SU-DHL-6 (cell line): ENCODE measurements at regions not wholly inside any gene's neighbourhood (a gene's known extent, or its start where the extent isn't known, plus 50 kb on each side); places are given as distances from the start of the nearest gene placed in this dataset.

Experiments
- H2AFZ ChIP-seq: fragments of 200-600 bp; sonication (generic); 2 replicates; pipeline ENCODE4 v1.6.1; 2014; ENCODE audit warnings: low read depth, mild to moderate bottlenecking, moderate library complexity, mixed read lengths, antibody characterized with exemption, low read length; ENCODE audit not compliant: severe bottlenecking
- H3F3A ChIP-seq: fragments of 200-600 bp; shearing (Covaris generic); 2 replicates; pipeline ENCODE4 v1.6.0; 2016; ENCODE audit warnings: antibody characterized with exemption, mild to moderate bottlenecking; ENCODE audit not compliant: insufficient read depth
- H3K27ac ChIP-seq: fragments of 200-600 bp; sonication (generic); 2 replicates; pipeline ENCODE4 v1.5.1; 2016; ENCODE audit warnings: low read depth, mild to moderate bottlenecking, low read length, moderate library complexity, mixed read lengths
- H3K27me3 ChIP-seq: fragments of 200-600 bp; sonication (generic), shearing (Covaris generic); 2 replicates; pipeline ENCODE4 v1.6.0; 2014; ENCODE audit warnings: mild to moderate bottlenecking, low read length
- H3K36me3 ChIP-seq: fragments of 200-600 bp; sonication (generic); 2 replicates; pipeline ENCODE4 v1.6.1; 2014; ENCODE audit warnings: mild to moderate bottlenecking, low read length, mixed read lengths
- H3K4me2 ChIP-seq: fragments of 300-600, 200-600 bp; shearing (Covaris generic), sonication (generic); 2 replicates; pipeline ENCODE4 v1.6.0; 2014; ENCODE audit warnings: low read length, low read depth, mild to moderate bottlenecking; ENCODE audit not compliant: poor library complexity, severe bottlenecking
- H3K4me3 ChIP-seq: fragments of 200-600 bp; sonication (generic); 2 replicates; pipeline ENCODE4 v1.5.1; 2014; ENCODE audit warnings: antibody characterized with exemption, low read length, mild to moderate bottlenecking, mixed read lengths; ENCODE audit not compliant: insufficient read depth, poor library complexity, severe bottlenecking
- H3K79me2 ChIP-seq: fragments of 200-600 bp; sonication (generic); 2 replicates; pipeline ENCODE4 v1.6.1; 2014; ENCODE audit warnings: mild to moderate bottlenecking, low read length, moderate library complexity; ENCODE audit not compliant: insufficient read depth
- H3K9ac ChIP-seq: fragments of 200-600 bp; sonication (generic); 2 replicates; pipeline ENCODE4 v1.7.0; 2014; ENCODE audit warnings: mild to moderate bottlenecking, low read length
- H3K9me2 ChIP-seq: fragments of 200-600 bp; sonication (generic); replicated peaks from 2 replicates; pipeline ENCODE4 v1.6.1; 2014; ENCODE audit warnings: low read length; ENCODE audit not compliant: insufficient read depth
- H3K9me3 ChIP-seq: fragments of 200-600 bp; sonication (generic); 2 replicates; pipeline ENCODE4 v1.6.1; 2014; ENCODE audit warnings: low read length, mixed read lengths; ENCODE audit not compliant: insufficient read depth
- H4K20me1 ChIP-seq: fragments of 200-600 bp; sonication (generic); 2 replicates; pipeline ENCODE4 v1.6.1; 2014; ENCODE audit warnings: low read depth, mild to moderate bottlenecking, antibody characterized with exemption, low read length, moderate library complexity, mixed read lengths
- CTCF ChIP-seq: fragments of 200-600 bp; sonication (generic); IDR thresholded peaks from one replicate; pipeline ENCODE4 v1.5.1; 2017; ENCODE audit warnings: antibody characterized with exemption, mild to moderate bottlenecking, low read length, moderate library complexity; ENCODE audit not compliant: insufficient read depth, poor library complexity, severe bottlenecking
- EZH2phosphoT487 ChIP-seq: fragments of 200-600 bp; sonication (generic), shearing (Covaris generic); conservative IDR thresholded peaks from 2 replicates; pipeline ENCODE4 v1.6.1; 2018; ENCODE audit warnings: mild to moderate bottlenecking, antibody characterized with exemption, low read length, moderate library complexity, mixed read lengths

GRCh38 chr12:118706437-118706836, 274.9 kb upstream of the SRRM4 start:
- H3K27me3 ChIP-seq, result no peaks in the 10 kb centered on the region
- H3K9me3 ChIP-seq, result no peaks in the 10 kb centered on the region
- H4K20me1 ChIP-seq, result no peaks in the 10 kb centered on the region
- no peak overlapping the region for H3K4me3 ChIP-seq
- H3K79me2 ChIP-seq, result no peaks in the 10 kb centered on the region
- TF ChIP-seq EZH2phosphoT487, result no peak
- no peak for TF ChIP-seq CTCF
- H3K9me2 ChIP-seq, result no peaks in the 10 kb centered on the region
- H3K4me2 ChIP-seq, result no peak overlapping the region
- H3K36me3 ChIP-seq, result no peaks in the 10 kb centered on the region
- no peak overlapping the region for H3K27ac ChIP-seq
- no peak overlapping the region for H2AFZ ChIP-seq
- H3F3A ChIP-seq, result no peaks in the 10 kb centered on the region
- H3K9ac ChIP-seq, result no peak overlapping the region

- Histone ChIP-seq H3K36me3 (no peaks in the 10 kb centered on the region), H2AFZ (no peak overlapping the region), H3K79me2 (no peaks in the 10 kb centered on the region), H3K27ac (no peak overlapping the region), H4K20me1 (no peaks in the 10 kb centered on the region), H3K4me3 (no peak overlapping the region), H3F3A (no peaks in the 10 kb centered on the region), H3K9me3 (no peaks in the 10 kb centered on the region), H3K4me2 (no peak overlapping the region), H3K9me2 (no peaks in the 10 kb centered on the region), H3K27me3 (no peaks in the 10 kb centered on the region), H3K9ac (no peak overlapping the region)
- TF ChIP-seq EZH2phosphoT487 (no peak), CTCF (no peak)
Observed at GRCh38 chr12:118709946-118710345, 271.4 kb upstream of the SRRM4 start.

- Histone ChIP-seq H3K4me2 (no peak overlapping the region), H3K9me2 (no peaks in the 10 kb centered on the region), H3K9ac (no peak overlapping the region), H3K27ac (no peak overlapping the region), H2AFZ (no peak overlapping the region), H4K20me1 (no peaks in the 10 kb centered on the region), H3K79me2 (no peaks in the 10 kb centered on the region), H3K9me3 (no peaks in the 10 kb centered on the region), H3K4me3 (no peak overlapping the region), H3K27me3 (no peaks in the 10 kb centered on the region), H3K36me3 (no peaks in the 10 kb centered on the region), H3F3A (no peaks in the 10 kb centered on the region)
- TF ChIP-seq EZH2phosphoT487 (no peak), CTCF (no peak)
Observed at GRCh38 chr12:118711185-118711584, 270.2 kb upstream of the SRRM4 start.

- Histone ChIP-seq H3K27me3 (no peaks in the 10 kb centered on the region), H2AFZ (no peak overlapping the region), H3K4me2 (no peak overlapping the region), H3K27ac (no peak overlapping the region), H3K9me3 (no peaks in the 10 kb centered on the region), H3K9me2 (no peaks in the 10 kb centered on the region), H3K79me2 (no peaks in the 10 kb centered on the region), H3F3A (no peaks in the 10 kb centered on the region), H3K9ac (no peak overlapping the region), H3K4me3 (no peak overlapping the region), H3K36me3 (no peaks in the 10 kb centered on the region), H4K20me1 (no peaks in the 10 kb centered on the region)
- TF ChIP-seq EZH2phosphoT487, result no peak
- TF ChIP-seq CTCF, result peak; percentile 73
Observed at GRCh38 chr12:118714051-118714460, 267.3 kb upstream of the SRRM4 start.
